ENCODE measurements at regions not wholly inside any gene's neighbourhood (a gene's known extent, or its start where the extent isn't known, plus 50 kb on each side); places are given as distances from the start of the nearest gene placed in this dataset.

GRCh38 chr20:11027224-11027623 lies 353.4 kb upstream of the JAG1 start:
- DNase-seq (ENCODE audit: low spot score) (no peak), FAIRE-seq (no peak), ATAC-seq (no peak)
- intact Hi-C loops (cut with micrococcal nuclease; ENCODE audit: unreplicated experiment) = no loop called here
- Histone ChIP-seq H3K27ac (ENCODE audit: extremely low read length, insufficient read depth, low read length) (no peak overlapping the region), H3K79me2 (ENCODE audit: insufficient read depth, low read length) (no peaks in the 10 kb centered on the region), H3K27me3 (ENCODE audit: control insufficient read depth in 1 of 2, insufficient read depth in 2 of 2, low read length in 2 of 2) (no peaks in the 10 kb centered on the region), H3K36me3 (replicated peaks in 1 of 2; ENCODE audit: control insufficient read depth in 1 of 2, insufficient read depth in 2 of 2, low read length in 2 of 2) (no peaks in the 10 kb centered on the region), H3K4me2 (ENCODE audit: low read depth, low read length) (no peak overlapping the region), H2AFZ (ENCODE audit: low read length) (no peak overlapping the region), H3K4me1 (ENCODE audit: insufficient read depth, low read length) (no peaks in the 10 kb centered on the region), H3K9ac (ENCODE audit: insufficient read depth, low read depth, low read length) (no peak overlapping the region), H4K20me1 (ENCODE audit: insufficient read depth, low read length) (no peaks in the 10 kb centered on the region), H3K4me3 (replicated peaks in 1 of 3; ENCODE audit: insufficient read depth in 1 of 3, low read depth in 2 of 3, low read length in 3 of 3) (no peak overlapping the region), H3K9me3 (ENCODE audit: low read length) (no peaks in the 10 kb centered on the region)
- POLR2A ChIA-PET = no interaction called here
- in situ Hi-C loops (cut with HindIII; ENCODE audit: extremely low pct_ligation_motif_present, low pct_unique_long_range_greater_than_20kb) = no loop called here
- peak; percentile 84 for TF ChIP-seq ATF7 (IDR thresholded peaks at IDR 0.05)
- TF ChIP-seq ATF7 (CRISPR knock-in tag; IDR thresholded peaks at IDR 0.05) = no peak
- no peak for TF ChIP-seq DR1 (CRISPR knock-in tag; IDR thresholded peaks at IDR 0.05)
- WGBS (ENCODE audit: low lambda C conversion rate) = 4% methylated on average over 3 of the region's 3 CpGs
- CTCF ChIA-PET (ENCODE audit: low intra/inter-chr PET ratio, low total read pairs) = no interaction called here
- no TSS peak for BruUV-seq (replicated peaks)

GRCh38 chr20:11030351-11030750 lies 356.6 kb upstream of the JAG1 start:
- no peaks in the 10 kb centered on the region for H3K36me3 ChIP-seq (replicated peaks in 1 of 2; ENCODE audit: control insufficient read depth in 1 of 2, insufficient read depth in 2 of 2, low read length in 2 of 2)
- POLR2A ChIA-PET = no interaction called here

More at GRCh38 chr20:11030351-11030750, 356.6 kb upstream of the JAG1 start:
- Histone ChIP-seq H3K4me3 (replicated peaks in 1 of 3; ENCODE audit: insufficient read depth in 1 of 3, low read depth in 2 of 3, low read length in 3 of 3) (no peak overlapping the region), H4K20me1 (ENCODE audit: insufficient read depth, low read length) (no peaks in the 10 kb centered on the region), H3K79me2 (ENCODE audit: insufficient read depth, low read length) (no peaks in the 10 kb centered on the region), H2AFZ (ENCODE audit: low read length) (no peak overlapping the region), H3K4me2 (ENCODE audit: low read depth, low read length) (no peak overlapping the region), H3K9me3 (ENCODE audit: low read length) (no peaks in the 10 kb centered on the region), H3K27ac (ENCODE audit: extremely low read length, insufficient read depth, low read length) (no peak overlapping the region), H3K27me3 (ENCODE audit: control insufficient read depth in 1 of 2, insufficient read depth in 2 of 2, low read length in 2 of 2) (no peaks in the 10 kb centered on the region), H3K9ac (ENCODE audit: insufficient read depth, low read depth, low read length) (no peak overlapping the region), H3K4me1 (ENCODE audit: insufficient read depth, low read length) (no peaks in the 10 kb centered on the region)
- FAIRE-seq = no peak
- WGBS (ENCODE audit: low lambda C conversion rate) = 69% methylated on average over 2 of the region's 2 CpGs
- BruUV-seq (replicated peaks) = no TSS peak
- CTCF ChIA-PET (ENCODE audit: low intra/inter-chr PET ratio, low total read pairs) = no interaction called here
- DNase-seq (ENCODE audit: low spot score) = no peak
- ATAC-seq = no peak
- TF ChIP-seq CEBPB (IDR thresholded peaks at IDR 0.05; ENCODE audit: borderline replicate concordance, low read depth, low read length) (no peak), ZNF660 (CRISPR knock-in tag; IDR thresholded peaks at IDR 0.05; ENCODE audit: borderline replicate concordance, low read depth) (no peak), ZFY (CRISPR knock-in tag; IDR thresholded peaks at IDR 0.05) (no peak), SNAPC4 (CRISPR knock-in tag; IDR thresholded peaks at IDR 0.05) (no peak), MXD3 (CRISPR knock-in tag; IDR thresholded peaks at IDR 0.05) (no peak), ZNF30 (CRISPR knock-in tag; IDR thresholded peaks at IDR 0.05) (no peak)
- in situ Hi-C loops (cut with HindIII; ENCODE audit: extremely low pct_ligation_motif_present, low pct_unique_long_range_greater_than_20kb) = no loop called here
- intact Hi-C loops (cut with micrococcal nuclease; ENCODE audit: unreplicated experiment) = no loop called here
